ENCODE measurements at regions not wholly inside any gene's neighbourhood (a gene's known extent, or its start where the extent isn't known, plus 50 kb on each side); places are given as distances from the start of the nearest gene placed in this dataset.
A peak's percentile ranks its signal among the peaks of the same experiment; 100 is the strongest.

DNA sequence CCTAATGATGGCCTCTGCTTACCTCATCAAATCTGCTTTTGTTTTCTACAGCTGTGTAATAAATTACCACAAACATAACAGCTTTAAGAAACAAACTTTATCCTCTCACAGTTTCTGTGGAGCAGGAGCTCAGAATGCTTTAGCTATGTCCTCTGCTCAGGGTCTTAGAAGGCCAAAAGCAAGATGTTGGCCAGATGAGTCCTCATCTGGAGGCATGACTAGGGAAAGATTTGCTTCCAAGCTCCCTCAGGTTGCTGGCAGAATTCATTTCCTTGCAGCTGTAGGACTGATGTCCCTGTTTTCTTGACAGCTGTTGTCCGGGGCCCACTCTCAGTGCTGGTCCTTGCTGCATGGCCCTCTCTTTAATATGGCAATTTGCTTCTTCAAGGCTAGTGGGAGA is 116.7 kb upstream of the PDE5A start:
- H3K27me3 ChIP-seq (ENCODE audit: control insufficient read depth in 1 of 2, insufficient read depth in 2 of 2, low read length in 2 of 2) = no peaks in the 10 kb centered on the region
- H3K27ac ChIP-seq (ENCODE audit: low read depth, low read length) = no peak overlapping the region
- no peak overlapping the region for H3K9ac ChIP-seq (ENCODE audit: low read length)
- no peaks in the 10 kb centered on the region for H3K4me1 ChIP-seq (ENCODE audit: insufficient read depth, low read length)
- no peaks in the 10 kb centered on the region for H3K36me3 ChIP-seq (ENCODE audit: insufficient read depth, low read length)
- no peak overlapping the region for H3K4me3 ChIP-seq (ENCODE audit: low read depth in 1 of 2, low read length in 2 of 2)
- H3K9me3 ChIP-seq (ENCODE audit: low read length) = no peaks in the 10 kb centered on the region

DNA sequence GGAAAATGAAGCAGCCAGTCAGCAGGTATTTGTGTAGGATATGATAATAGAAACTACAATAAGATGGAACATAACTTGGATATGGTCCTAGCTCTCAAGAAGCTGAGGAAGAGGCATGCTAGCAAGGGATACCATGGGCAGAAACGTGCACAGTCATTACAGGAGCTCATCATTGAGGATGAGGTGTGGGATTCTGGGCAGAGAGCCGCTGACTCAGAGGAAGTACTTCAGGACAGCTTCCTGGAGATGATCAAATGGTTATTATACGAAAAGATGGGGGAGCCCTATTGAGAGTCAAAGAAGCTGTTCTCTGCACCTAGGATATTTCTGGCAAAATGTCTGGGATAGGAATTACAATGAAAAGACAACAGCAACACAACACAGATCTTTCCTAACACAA is 116.0 kb upstream of the PDE5A start:
- H3K9me3 ChIP-seq (ENCODE audit: low read length) = no peaks in the 10 kb centered on the region
- no peak overlapping the region for H3K27ac ChIP-seq (ENCODE audit: low read depth, low read length)
- no peaks in the 10 kb centered on the region for H3K4me1 ChIP-seq (ENCODE audit: insufficient read depth, low read length)
- no peak overlapping the region for H3K4me3 ChIP-seq (ENCODE audit: low read depth in 1 of 2, low read length in 2 of 2)
- H3K27me3 ChIP-seq (ENCODE audit: control insufficient read depth in 1 of 2, insufficient read depth in 2 of 2, low read length in 2 of 2) = no peaks in the 10 kb centered on the region
- no peak overlapping the region for H3K9ac ChIP-seq (ENCODE audit: low read length)
- no peaks in the 10 kb centered on the region for H3K36me3 ChIP-seq (ENCODE audit: insufficient read depth, low read length)

DNA sequence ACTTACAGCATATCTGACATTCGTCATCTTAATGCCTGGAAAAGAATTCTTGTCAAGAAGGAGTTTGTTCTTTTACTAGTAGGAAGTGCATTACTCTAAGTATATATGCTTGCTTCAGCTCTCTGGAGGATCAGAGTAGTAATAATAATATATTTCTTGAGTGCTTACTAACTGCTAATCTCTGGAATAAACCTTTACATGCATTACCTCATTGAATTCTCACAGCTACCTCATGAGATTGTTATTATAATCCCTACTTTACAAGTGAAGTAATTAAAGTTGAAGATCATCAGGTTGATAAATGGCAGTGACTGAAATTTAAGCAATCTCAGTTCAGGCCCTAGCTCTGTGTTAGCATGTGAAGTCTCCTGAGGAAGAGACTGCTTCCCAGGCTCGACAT is 115.0 kb upstream of the PDE5A start:
- no peak overlapping the region for H3K4me3 ChIP-seq (ENCODE audit: low read depth in 1 of 2, low read length in 2 of 2)
- H3K27me3 ChIP-seq (ENCODE audit: control insufficient read depth in 1 of 2, insufficient read depth in 2 of 2, low read length in 2 of 2) = no peaks in the 10 kb centered on the region
- no peaks in the 10 kb centered on the region for H3K9me3 ChIP-seq (ENCODE audit: low read length)
- no peak overlapping the region for H3K27ac ChIP-seq (ENCODE audit: low read depth, low read length)
- H3K4me1 ChIP-seq (ENCODE audit: insufficient read depth, low read length) = no peaks in the 10 kb centered on the region
- no peak overlapping the region for H3K9ac ChIP-seq (ENCODE audit: low read length)
- H3K36me3 ChIP-seq (ENCODE audit: insufficient read depth, low read length) = no peaks in the 10 kb centered on the region

DNA sequence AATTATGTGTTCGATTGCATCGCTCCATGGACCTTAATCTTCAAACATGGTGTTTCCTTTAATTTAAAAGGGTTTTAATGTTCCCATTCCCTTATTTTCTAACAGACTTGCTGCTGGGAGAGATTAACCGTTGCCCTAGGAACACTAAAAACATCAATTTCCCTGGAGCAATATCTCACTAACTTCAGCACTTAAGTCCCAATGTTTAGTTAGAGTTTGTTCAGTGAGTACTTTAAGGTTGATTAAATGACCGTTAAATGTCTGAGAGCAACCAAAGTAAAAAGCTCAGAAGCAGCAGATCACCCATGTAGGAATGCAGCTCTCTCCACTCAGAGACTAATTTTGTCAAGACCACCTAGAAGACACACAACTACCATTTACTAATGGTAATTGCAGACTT is 111.2 kb upstream of the PDE5A start:
- no peaks in the 10 kb centered on the region for H3K36me3 ChIP-seq (ENCODE audit: insufficient read depth, low read length)
- H3K9me3 ChIP-seq (ENCODE audit: low read length) = no peaks in the 10 kb centered on the region
- no peaks in the 10 kb centered on the region for H3K27me3 ChIP-seq (ENCODE audit: control insufficient read depth in 1 of 2, insufficient read depth in 2 of 2, low read length in 2 of 2)
- H3K9ac ChIP-seq (ENCODE audit: low read length) = no peak overlapping the region
- H3K4me3 ChIP-seq (ENCODE audit: low read depth in 1 of 2, low read length in 2 of 2) = no peak overlapping the region
- H3K27ac ChIP-seq (ENCODE audit: low read depth, low read length) = no peak overlapping the region
- H3K4me1 ChIP-seq (ENCODE audit: insufficient read depth, low read length) = peaks cover 11% of the 10 kb centered on the region

- Histone ChIP-seq H3K4me1 (ENCODE audit: insufficient read depth, low read length) (peaks cover 15% of the 10 kb centered on the region), H3K4me3 (ENCODE audit: low read depth in 1 of 2, low read length in 2 of 2) (no peak overlapping the region), H3K9me3 (ENCODE audit: low read length) (no peaks in the 10 kb centered on the region), H3K27me3 (ENCODE audit: control insufficient read depth in 1 of 2, insufficient read depth in 2 of 2, low read length in 2 of 2) (no peaks in the 10 kb centered on the region), H3K9ac (ENCODE audit: low read length) (no peak overlapping the region), H3K27ac (ENCODE audit: low read depth, low read length) (no peak overlapping the region), H3K36me3 (ENCODE audit: insufficient read depth, low read length) (no peaks in the 10 kb centered on the region)
Observed at GRCh38 chr4:119738901-119739300, 110.3 kb upstream of the PDE5A start.

GRCh38 chr4:119736559-119736958 is 108.0 kb upstream of the PDE5A start:
- Histone ChIP-seq H3K27ac (ENCODE audit: low read depth, low read length) (no peak overlapping the region), H3K9me3 (ENCODE audit: low read length) (no peaks in the 10 kb centered on the region), H3K4me1 (ENCODE audit: insufficient read depth, low read length) (peaks cover 15% of the 10 kb centered on the region), H3K4me3 (ENCODE audit: low read depth in 1 of 2, low read length in 2 of 2) (no peak overlapping the region), H3K36me3 (ENCODE audit: insufficient read depth, low read length) (no peaks in the 10 kb centered on the region), H3K9ac (ENCODE audit: low read length) (no peak overlapping the region), H3K27me3 (ENCODE audit: control insufficient read depth in 1 of 2, insufficient read depth in 2 of 2, low read length in 2 of 2) (no peaks in the 10 kb centered on the region)

DNA sequence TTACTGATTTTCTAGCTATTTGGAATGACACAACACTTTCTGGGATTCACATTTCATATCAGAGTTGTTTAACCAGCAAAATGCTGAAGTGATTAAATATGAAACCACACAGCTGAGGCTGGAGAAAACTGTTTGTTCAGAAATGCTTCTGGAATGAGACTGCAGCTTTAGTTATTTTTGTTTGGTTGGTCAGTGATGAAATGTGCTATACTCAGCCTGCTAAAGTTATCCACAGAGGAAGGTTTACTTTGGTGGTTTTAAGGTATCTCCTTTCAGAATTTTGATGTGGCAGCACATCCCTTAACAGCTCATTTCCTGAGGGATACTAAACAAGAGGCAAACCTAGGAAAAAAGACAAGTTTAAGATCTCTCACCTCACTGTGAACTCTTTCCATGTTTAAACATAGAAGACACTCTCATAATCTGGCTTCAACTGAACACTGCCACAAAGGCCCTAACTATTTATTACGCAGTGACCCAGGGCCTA is 106.6 kb upstream of the PDE5A start:
- no peak overlapping the region for H3K4me3 ChIP-seq (ENCODE audit: low read depth in 1 of 2, low read length in 2 of 2)
- H3K4me1 ChIP-seq (ENCODE audit: insufficient read depth, low read length) = peaks cover 25% of the 10 kb centered on the region
- no peak overlapping the region for H3K9ac ChIP-seq (ENCODE audit: low read length)
- H3K36me3 ChIP-seq (ENCODE audit: insufficient read depth, low read length) = no peaks in the 10 kb centered on the region
- H3K9me3 ChIP-seq (ENCODE audit: low read length) = no peaks in the 10 kb centered on the region
- peak overlapping the region; percentile 54 for H3K27ac ChIP-seq (ENCODE audit: low read depth, low read length)
- H3K27me3 ChIP-seq (ENCODE audit: control insufficient read depth in 1 of 2, insufficient read depth in 2 of 2, low read length in 2 of 2) = no peaks in the 10 kb centered on the region

DNA sequence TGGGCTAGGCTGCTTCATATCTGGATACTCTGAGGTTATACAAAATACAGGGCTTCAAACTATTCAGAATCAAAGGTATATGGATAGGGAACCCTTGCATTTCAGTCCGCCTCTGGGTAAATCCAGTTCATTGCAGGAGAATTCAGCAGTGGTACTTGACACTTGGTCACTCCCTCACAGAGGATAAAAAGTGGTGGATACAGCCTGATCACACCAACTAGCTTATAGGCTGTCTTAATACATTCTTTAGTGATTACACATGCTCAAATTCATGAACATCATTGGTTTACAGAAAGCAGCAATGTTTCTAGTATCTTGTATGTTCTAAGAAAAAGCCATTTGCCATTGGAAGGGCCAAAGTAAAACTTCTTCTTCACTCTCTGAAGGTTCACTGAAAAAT is 104.8 kb upstream of the PDE5A start:
- no peaks in the 10 kb centered on the region for H3K36me3 ChIP-seq (ENCODE audit: insufficient read depth, low read length)
- H3K4me3 ChIP-seq (ENCODE audit: low read depth in 1 of 2, low read length in 2 of 2) = no peak overlapping the region
- no peak overlapping the region for H3K27ac ChIP-seq (ENCODE audit: low read depth, low read length)
- H3K9me3 ChIP-seq (ENCODE audit: low read length) = no peaks in the 10 kb centered on the region
- H3K9ac ChIP-seq (ENCODE audit: low read length) = no peak overlapping the region
- H3K27me3 ChIP-seq (ENCODE audit: control insufficient read depth in 1 of 2, insufficient read depth in 2 of 2, low read length in 2 of 2) = no peaks in the 10 kb centered on the region
- H3K4me1 ChIP-seq (ENCODE audit: insufficient read depth, low read length) = peaks cover 33% of the 10 kb centered on the region

DNA sequence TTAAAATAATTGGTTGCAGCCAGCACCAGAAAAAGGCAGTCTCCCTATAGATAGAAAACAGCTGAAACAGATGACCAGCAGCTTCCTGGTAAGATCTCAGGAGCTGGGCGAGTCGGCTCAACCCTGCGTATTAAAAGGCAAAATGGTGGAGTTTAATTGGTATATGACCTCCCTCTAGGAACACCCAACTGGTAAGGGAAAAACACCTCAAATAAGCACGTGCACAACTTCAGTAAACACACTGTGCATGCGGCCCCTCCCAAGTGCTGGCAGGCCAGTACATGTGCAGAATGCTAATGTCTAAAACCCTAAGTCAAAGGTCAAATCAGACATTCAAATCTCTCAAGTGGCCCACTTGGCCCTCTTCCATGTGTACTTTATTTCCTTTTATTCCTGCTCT is 103.2 kb upstream of the PDE5A start:
- Histone ChIP-seq H3K36me3 (ENCODE audit: insufficient read depth, low read length) (no peaks in the 10 kb centered on the region), H3K4me1 (ENCODE audit: insufficient read depth, low read length) (peaks cover 33% of the 10 kb centered on the region), H3K4me3 (ENCODE audit: low read depth in 1 of 2, low read length in 2 of 2) (no peak overlapping the region), H3K27ac (ENCODE audit: low read depth, low read length) (no peak overlapping the region), H3K27me3 (ENCODE audit: control insufficient read depth in 1 of 2, insufficient read depth in 2 of 2, low read length in 2 of 2) (no peaks in the 10 kb centered on the region), H3K9ac (ENCODE audit: low read length) (no peak overlapping the region), H3K9me3 (ENCODE audit: low read length) (no peaks in the 10 kb centered on the region)

DNA sequence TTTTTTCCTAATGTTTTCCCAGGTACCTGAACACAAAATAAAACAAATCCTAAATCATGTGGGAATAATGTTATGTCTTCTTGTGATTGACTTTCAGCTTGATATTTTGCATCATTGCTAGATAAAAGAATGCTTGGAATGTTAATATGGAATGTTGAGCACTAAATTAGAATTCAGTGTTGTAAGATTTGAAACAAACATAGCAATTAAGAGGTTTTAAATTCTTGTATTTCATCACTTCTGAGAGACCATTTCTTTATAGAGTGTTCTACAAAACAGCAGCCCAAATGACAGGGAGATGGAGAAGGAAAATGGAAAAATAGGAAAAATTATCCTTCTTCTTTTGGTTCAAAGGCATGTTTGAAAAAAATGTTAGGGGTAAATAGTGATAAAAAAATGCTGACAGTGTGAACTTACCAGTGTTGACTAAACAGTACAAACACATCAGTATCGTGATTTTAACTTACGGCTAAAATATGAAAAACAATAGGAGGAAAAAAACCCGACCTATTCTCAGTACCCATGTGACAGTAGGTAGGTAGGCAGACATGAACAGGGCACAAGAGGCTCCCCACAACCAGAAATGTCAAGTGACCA is 102.6 kb upstream of the PDE5A start:
- no peaks in the 10 kb centered on the region for H3K9me3 ChIP-seq (ENCODE audit: low read length)
- H3K36me3 ChIP-seq (ENCODE audit: insufficient read depth, low read length) = no peaks in the 10 kb centered on the region
- H3K27ac ChIP-seq (ENCODE audit: low read depth, low read length) = no peak overlapping the region
- no peak overlapping the region for H3K9ac ChIP-seq (ENCODE audit: low read length)
- no peaks in the 10 kb centered on the region for H3K27me3 ChIP-seq (ENCODE audit: control insufficient read depth in 1 of 2, insufficient read depth in 2 of 2, low read length in 2 of 2)
- peaks cover 35% of the 10 kb centered on the region for H3K4me1 ChIP-seq (ENCODE audit: insufficient read depth, low read length)
- no peak overlapping the region for H3K4me3 ChIP-seq (ENCODE audit: low read depth in 1 of 2, low read length in 2 of 2)

GRCh38 chr4:119730671-119730950 is 102.0 kb upstream of the PDE5A start:
- H3K9ac ChIP-seq (ENCODE audit: low read length) = no peak overlapping the region
- H3K4me3 ChIP-seq (ENCODE audit: low read depth in 1 of 2, low read length in 2 of 2) = no peak overlapping the region
- H3K27me3 ChIP-seq (ENCODE audit: control insufficient read depth in 1 of 2, insufficient read depth in 2 of 2, low read length in 2 of 2) = no peaks in the 10 kb centered on the region
- no peak overlapping the region for H3K27ac ChIP-seq (ENCODE audit: low read depth, low read length)
- H3K36me3 ChIP-seq (ENCODE audit: insufficient read depth, low read length) = no peaks in the 10 kb centered on the region
- H3K9me3 ChIP-seq (ENCODE audit: low read length) = no peaks in the 10 kb centered on the region
- peaks cover 38% of the 10 kb centered on the region for H3K4me1 ChIP-seq (ENCODE audit: insufficient read depth, low read length)

GRCh38 chr4:119729835-119730670 is 101.4 kb upstream of the PDE5A start:
- Histone ChIP-seq H3K9me3 (ENCODE audit: low read length) (no peaks in the 10 kb centered on the region), H3K4me1 (ENCODE audit: insufficient read depth, low read length) (peaks cover 36% of the 10 kb centered on the region), H3K36me3 (ENCODE audit: insufficient read depth, low read length) (no peaks in the 10 kb centered on the region), H3K4me3 (ENCODE audit: low read depth in 1 of 2, low read length in 2 of 2) (no peak overlapping the region), H3K27ac (ENCODE audit: low read depth, low read length) (no peak overlapping the region), H3K27me3 (ENCODE audit: control insufficient read depth in 1 of 2, insufficient read depth in 2 of 2, low read length in 2 of 2) (no peaks in the 10 kb centered on the region), H3K9ac (ENCODE audit: low read length) (no peak overlapping the region)

Data from muscle layer of colon (tissue), 2 donors.